H9 (cell line): ENCODE measurements at regions not wholly inside any gene's neighbourhood (a gene's known extent, or its start where the extent isn't known, plus 50 kb on each side); places are given as distances from the start of the nearest gene placed in this dataset.

Experiments used
- DNase-seq: peaks from one replicate; pipeline ENCODE4 v3.0.0-alpha.2; 2017
- H2AFZ ChIP-seq: one replicate; pipeline ENCODE4 v1.6.1; 2013; ENCODE audit warnings: mild to moderate bottlenecking, low read length, control low read depth, moderate library complexity
- H2AK5ac ChIP-seq: 2 replicates; pipeline ENCODE4 v1.6.1; 2013; ENCODE audit warnings: low read length, control low read depth, mixed read lengths; ENCODE audit not compliant: insufficient read length
- H2BK120ac ChIP-seq: one replicate; pipeline ENCODE4 v1.6.1; 2013; ENCODE audit warnings: low read depth, mild to moderate bottlenecking, low read length, control low read depth, inconsistent platforms; ENCODE audit not compliant: poor library complexity, severe bottlenecking
- H2BK12ac ChIP-seq: 2 replicates; pipeline ENCODE4 v1.6.1; 2013; ENCODE audit warnings: low read length, control low read depth, mixed read lengths, low read depth; ENCODE audit not compliant: insufficient read length
- H2BK15ac ChIP-seq: 2 replicates; pipeline ENCODE4 v1.6.1; 2013; ENCODE audit warnings: low read depth, low read length, control low read depth
- H2BK20ac ChIP-seq: one replicate; pipeline ENCODE4 v1.6.1; 2013; ENCODE audit warnings: low read depth, mild to moderate bottlenecking, low read length, control low read depth, inconsistent platforms; ENCODE audit not compliant: poor library complexity, severe bottlenecking
- H2BK5ac ChIP-seq: 2 replicates; pipeline ENCODE4 v1.6.1; 2013; ENCODE audit warnings: low read length, control low read depth, mixed read lengths; ENCODE audit not compliant: insufficient read length
- H3K14ac ChIP-seq: 2 replicates; pipeline ENCODE4 v1.6.1; 2013; ENCODE audit warnings: low read length, control low read depth; ENCODE audit not compliant: insufficient read depth
- H3K18ac ChIP-seq: 2 replicates; pipeline ENCODE4 v1.6.1; 2013; ENCODE audit warnings: low read depth, mild to moderate bottlenecking, mixed read lengths, low read length, control low read depth; ENCODE audit not compliant: insufficient read length
- H3K23ac ChIP-seq: 2 replicates; pipeline ENCODE4 v1.6.1; 2013; ENCODE audit warnings: low read length, control low read depth, mixed read lengths, low read depth; ENCODE audit not compliant: insufficient read length
- H3K23me2 ChIP-seq: 2 replicates; pipeline ENCODE4 v1.6.1; 2013; ENCODE audit warnings: low read depth, mild to moderate bottlenecking, mixed read lengths, low read length, control low read depth; ENCODE audit not compliant: insufficient read length, poor library complexity, severe bottlenecking
- H3K27ac ChIP-seq: 2 replicates; pipeline ENCODE4 v1.5.1; 2013; ENCODE audit warnings: low read length, control low read depth, mixed read lengths, low read depth; ENCODE audit not compliant: insufficient read length
- H3K27me3 ChIP-seq: 2 replicates; pipeline ENCODE4 v1.6.1; 2013; ENCODE audit warnings: low read length, control low read depth, inconsistent platforms; ENCODE audit not compliant: insufficient read depth
- H3K4ac ChIP-seq: 2 replicates; pipeline ENCODE4 v1.6.1; 2013; ENCODE audit warnings: low read depth, mild to moderate bottlenecking, control low read depth, inconsistent platforms, low read length, moderate library complexity
- H3K4me1 ChIP-seq: 2 replicates; pipeline ENCODE4 v1.6.1; 2013; ENCODE audit warnings: low read length, control low read depth, inconsistent platforms; ENCODE audit not compliant: insufficient read depth
- H3K4me2 ChIP-seq: 2 replicates; pipeline ENCODE4 v1.6.1; 2013; ENCODE audit warnings: low read length, control low read depth, mixed read lengths; ENCODE audit not compliant: insufficient read length, insufficient read depth
- H3K56ac ChIP-seq: 2 replicates; pipeline ENCODE4 v1.6.1; 2013; ENCODE audit warnings: low read depth, mild to moderate bottlenecking, mixed read lengths, low read length, control low read depth; ENCODE audit not compliant: insufficient read length
- H3K79me1 ChIP-seq: 2 replicates; pipeline ENCODE4 v1.6.1; 2013; ENCODE audit warnings: low read depth, mild to moderate bottlenecking, moderate library complexity, low read length, control low read depth, inconsistent platforms; ENCODE audit not compliant: insufficient read depth, poor library complexity, severe bottlenecking
- H3K79me2 ChIP-seq: 2 replicates; pipeline ENCODE4 v1.6.1; 2013; ENCODE audit warnings: low read length, control low read depth, inconsistent platforms; ENCODE audit not compliant: insufficient read depth
- H3K9ac ChIP-seq: 2 replicates; pipeline ENCODE4 v1.6.1; 2013; ENCODE audit warnings: low read length, control low read depth, mixed read lengths; ENCODE audit not compliant: insufficient read length; ENCODE audit errors: extremely low read depth
- H3K9me3 ChIP-seq: one replicate; pipeline ENCODE4 v1.6.1; 2013; ENCODE audit warnings: low read depth, low read length, inconsistent platforms; ENCODE audit not compliant: control insufficient read depth
- H3T11ph ChIP-seq: one replicate; pipeline ENCODE4 v1.6.1; 2013; ENCODE audit warnings: mild to moderate bottlenecking, low read length, control low read depth, inconsistent platforms
- H4K20me1 ChIP-seq: one replicate; pipeline ENCODE4 v1.6.1; 2013; ENCODE audit not compliant: control insufficient read depth, insufficient read length, insufficient read depth
- H4K5ac ChIP-seq: 2 replicates; pipeline ENCODE4 v1.6.1; 2013; ENCODE audit warnings: low read depth, mild to moderate bottlenecking, mixed read lengths, low read length, control low read depth; ENCODE audit not compliant: insufficient read length
- H4K8ac ChIP-seq: replicated peaks from 2 replicates; pipeline ENCODE4 v1.6.1; 2013; ENCODE audit warnings: low read length, control low read depth, mixed read lengths, low read depth; ENCODE audit not compliant: insufficient read length
- H4K91ac ChIP-seq: 2 replicates; pipeline ENCODE4 v1.6.1; 2013; ENCODE audit warnings: low read depth, mild to moderate bottlenecking, moderate library complexity, mixed read lengths, low read length, control low read depth; ENCODE audit not compliant: insufficient read length
- H3K27ac Mint-ChIP-seq, 3 experiments: 2 replicates in 2 of 3; 3 replicates in 1 of 3; pipeline ENCODE4 v1.8.0; 2020 to 2021; ENCODE audit warnings: mixed read lengths in 3 of 3, mild to moderate bottlenecking in 1 of 3, moderate library complexity in 1 of 3
- H3K27me3 Mint-ChIP-seq: 2 replicates; pipeline ENCODE4 v1.8.0; 2021; ENCODE audit warnings: low read depth, mild to moderate bottlenecking, moderate library complexity, mixed read lengths
- H3K36me3 Mint-ChIP-seq, 3 experiments: 2 replicates in 2 of 3; 3 replicates in 1 of 3; pipeline ENCODE4 v1.8.0; 2020 to 2021; ENCODE audit warnings: low read depth in 3 of 3, mixed read lengths in 3 of 3; ENCODE audit not compliant: insufficient read depth in 1 of 3
- H3K4me1 Mint-ChIP-seq, 2 experiments: 2 replicates each; pipeline ENCODE4 v1.8.0; 2020; ENCODE audit warnings: mixed read lengths in 2 of 2
- H3K4me3 Mint-ChIP-seq, 2 experiments: 2 replicates in 1 of 2; 3 replicates in 1 of 2; pipeline ENCODE4 v1.8.0; 2020 to 2021; ENCODE audit warnings: mild to moderate bottlenecking in 2 of 2, mixed read lengths in 2 of 2, moderate library complexity in 1 of 2
- H3K9me3 Mint-ChIP-seq, 2 experiments: 2 replicates in 1 of 2; 3 replicates in 1 of 2; pipeline ENCODE4 v1.8.0; 2020; ENCODE audit warnings: mild to moderate bottlenecking in 2 of 2, mixed read lengths in 2 of 2, moderate library complexity in 1 of 2
- WGBS: extraction: QIAGEN DNeasy Blood & Tissue Kit; methylation state at CpG from one replicate; pipeline ENCODE4 v1.1.7; 2013; ENCODE audit warnings: missing lambda C conversion rate, low lambda C conversion rate, mixed read lengths; ENCODE audit not compliant: insufficient read length; ENCODE audit errors: extremely low coverage; 5-methylcytosine and 5-hydroxymethylcytosine counted together
- TF ChIP-seq, protein P1 (sequence below): fragments of 200-600 bp; sonication (generic); conservative IDR thresholded peaks from 3 replicates; pipeline ENCODE4 v1.8.0; 2021; ENCODE audit warnings: antibody characterized with exemption, mild to moderate bottlenecking

GRCh38 chr5:61884252-61884855, 421.7 kb upstream of the KIF2A start:
- Histone ChIP-seq H3K4me1 (no peaks in the 10 kb centered on the region), H3K14ac (peak overlapping the region; percentile 51; the same call in 1 of the 2 replicates), H2BK5ac (no peak overlapping the region), H3K9ac (no peak overlapping the region), H2BK12ac (no peak overlapping the region), H4K5ac (no peak overlapping the region), H3K79me1 (no peaks in the 10 kb centered on the region), H3K23ac (no peak overlapping the region), H3T11ph (no peak overlapping the region), H3K56ac (no peak overlapping the region), H3K27ac (no peak overlapping the region), H3K23me2 (no peaks in the 10 kb centered on the region), H2BK15ac (no peak overlapping the region), H2BK20ac (no peak overlapping the region), H4K91ac (no peak overlapping the region), H3K18ac (no peak overlapping the region), H4K20me1 (no peaks in the 10 kb centered on the region), H3K9me3 (no peaks in the 10 kb centered on the region), H2AFZ (no peak overlapping the region), H3K4me2 (no peak overlapping the region), H3K27me3 (no peaks in the 10 kb centered on the region; the same call in 1 of the 2 replicates), H3K79me2 (no peaks in the 10 kb centered on the region), H2BK120ac (no peak overlapping the region), H3K4ac (no peak overlapping the region), H2AK5ac (no peak overlapping the region), H4K8ac (no peak overlapping the region)
- TF ChIP-seq, protein P1, sequence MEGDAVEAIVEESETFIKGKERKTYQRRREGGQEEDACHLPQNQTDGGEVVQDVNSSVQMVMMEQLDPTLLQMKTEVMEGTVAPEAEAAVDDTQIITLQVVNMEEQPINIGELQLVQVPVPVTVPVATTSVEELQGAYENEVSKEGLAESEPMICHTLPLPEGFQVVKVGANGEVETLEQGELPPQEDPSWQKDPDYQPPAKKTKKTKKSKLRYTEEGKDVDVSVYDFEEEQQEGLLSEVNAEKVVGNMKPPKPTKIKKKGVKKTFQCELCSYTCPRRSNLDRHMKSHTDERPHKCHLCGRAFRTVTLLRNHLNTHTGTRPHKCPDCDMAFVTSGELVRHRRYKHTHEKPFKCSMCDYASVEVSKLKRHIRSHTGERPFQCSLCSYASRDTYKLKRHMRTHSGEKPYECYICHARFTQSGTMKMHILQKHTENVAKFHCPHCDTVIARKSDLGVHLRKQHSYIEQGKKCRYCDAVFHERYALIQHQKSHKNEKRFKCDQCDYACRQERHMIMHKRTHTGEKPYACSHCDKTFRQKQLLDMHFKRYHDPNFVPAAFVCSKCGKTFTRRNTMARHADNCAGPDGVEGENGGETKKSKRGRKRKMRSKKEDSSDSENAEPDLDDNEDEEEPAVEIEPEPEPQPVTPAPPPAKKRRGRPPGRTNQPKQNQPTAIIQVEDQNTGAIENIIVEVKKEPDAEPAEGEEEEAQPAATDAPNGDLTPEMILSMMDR, result no peak
- no peak for DNase-seq
- Mint-ChIP-seq H3K9me3 (0 out of 5 replicates have a peak, but pooled peaks cover 0 to 5% of the 10 kb centered on the region in 2 experiments), H3K4me1 (peaks cover 13% of the 10 kb centered on the region in 2 experiments), H3K27ac (peak overlapping the region in 1 of 3 experiments; percentile 37; a peak in 1 of 7 replicates), H3K4me3 (no peak overlapping the region), H3K27me3 (peaks cover 3% of the 10 kb centered on the region; the same call in 1 of the 2 replicates), H3K36me3 (no peaks in the 10 kb centered on the region)
- no CpG with 5 or more reads among the region's 7 CpGs for WGBS
